Retina (tissue), 1 donor: ENCODE measurements at regions not wholly inside any gene's neighbourhood (a gene's known extent, or its start where the extent isn't known, plus 50 kb on each side); places are given as distances from the start of the nearest gene placed in this dataset.

ENCODE experiments used
- DNase-seq: peaks from one replicate; pipeline ENCODE4 v3.0.0-alpha.2; 2016

GRCh38 chr20:60815656-60816055 is 436.4 kb upstream of the CDH4 start:
- no peak for DNase-seq

GRCh38 chr20:60816901-60817300 is 435.2 kb upstream of the CDH4 start:
- no peak for DNase-seq

- no peak for DNase-seq
Observed at GRCh38 chr20:60817891-60818290, 434.2 kb upstream of the CDH4 start.

DNA sequence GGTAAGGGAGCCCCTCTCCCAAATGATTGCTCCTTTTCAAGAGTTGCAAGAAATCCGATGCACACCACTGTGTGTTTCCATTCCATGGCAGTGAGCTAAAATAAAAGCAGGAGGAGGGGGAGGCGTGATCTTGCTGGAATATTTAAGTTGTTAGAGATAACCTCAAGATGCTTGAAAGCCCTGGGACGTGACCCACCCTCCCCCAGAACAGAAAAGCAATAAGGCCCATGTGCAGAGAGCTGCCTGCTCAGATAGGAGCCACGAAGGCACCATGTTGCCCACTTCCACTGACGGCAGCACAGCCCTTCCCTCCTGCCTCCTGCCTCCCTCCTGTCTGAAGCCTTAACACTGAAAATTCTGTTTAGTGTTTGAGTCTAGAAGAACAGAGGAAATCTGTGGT is 432.6 kb upstream of the CDH4 start:
- no peak for DNase-seq

DNA sequence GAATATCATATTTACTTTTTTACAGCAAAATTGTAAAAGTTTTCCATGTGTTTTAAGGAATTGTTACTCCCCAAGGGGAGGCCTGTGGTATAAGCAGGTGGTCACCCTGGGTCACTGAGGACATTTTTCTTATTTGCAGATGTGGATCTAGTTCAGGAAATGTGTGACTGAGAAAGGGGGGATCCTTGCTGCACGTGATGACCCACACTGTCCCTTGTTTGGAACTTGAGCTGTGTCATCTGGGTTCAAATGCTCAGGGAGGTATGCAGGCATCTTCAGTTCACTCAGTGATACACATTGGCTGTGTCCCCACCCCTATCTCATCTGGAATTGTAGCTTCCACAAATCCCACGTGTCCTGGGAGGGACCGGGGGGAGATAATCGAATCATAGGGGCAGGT is 431.9 kb upstream of the CDH4 start:
- DNase-seq = no peak

- no peak for DNase-seq
Observed at GRCh38 chr20:60820918-60821317, 431.1 kb upstream of the CDH4 start.

- DNase-seq = no peak
Observed at GRCh38 chr20:60822699-60823607, 429.1 kb upstream of the CDH4 start.

DNA sequence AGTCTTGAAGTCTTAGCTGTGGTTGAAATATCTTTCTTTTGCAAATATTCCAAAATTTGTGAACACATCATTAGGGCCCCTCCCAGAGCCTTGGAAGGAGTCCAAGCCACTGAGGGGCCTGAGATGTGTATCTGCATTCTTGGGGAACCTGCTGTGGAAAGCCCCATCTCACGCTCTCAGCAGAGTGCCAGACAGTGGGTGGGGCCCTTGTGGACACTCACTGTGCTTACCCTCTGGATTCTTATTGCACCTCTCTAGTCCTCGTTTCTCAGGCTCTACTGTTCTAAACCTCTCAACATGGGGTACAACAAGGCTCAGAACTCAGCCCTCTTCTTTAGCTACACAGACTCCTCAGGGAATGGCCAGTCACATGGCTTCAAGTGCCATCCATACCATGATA is 416.2 kb upstream of the CDH4 start:
- DNase-seq = no peak

DNA sequence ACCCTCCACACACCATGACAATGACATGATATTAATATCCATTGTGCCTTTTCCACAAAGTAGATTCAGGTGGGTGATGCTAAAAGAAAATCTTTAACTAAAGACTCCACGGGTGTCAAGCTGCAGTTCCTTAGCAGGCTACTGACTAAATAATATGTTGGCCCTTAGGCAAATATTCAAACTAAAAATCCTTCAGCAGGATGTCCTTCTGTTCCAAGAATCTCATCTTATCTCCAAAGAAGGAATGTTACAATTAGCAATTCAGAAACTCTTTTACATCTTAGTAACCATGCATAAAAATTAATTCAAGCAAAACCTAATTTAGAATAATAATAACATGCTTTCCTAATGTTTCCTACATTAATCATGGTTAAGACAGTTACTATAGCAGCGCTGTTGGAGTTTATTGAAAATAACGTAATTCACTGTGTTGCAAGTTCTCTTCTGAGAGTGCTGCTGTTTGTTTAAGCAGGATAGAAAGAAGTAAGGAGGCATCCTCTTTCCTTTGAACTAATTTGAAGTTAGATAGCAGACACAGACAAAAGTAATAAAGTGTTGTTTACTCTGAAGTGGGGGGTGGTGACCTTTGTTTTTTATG is 414.8 kb upstream of the CDH4 start:
- no peak for DNase-seq

DNA sequence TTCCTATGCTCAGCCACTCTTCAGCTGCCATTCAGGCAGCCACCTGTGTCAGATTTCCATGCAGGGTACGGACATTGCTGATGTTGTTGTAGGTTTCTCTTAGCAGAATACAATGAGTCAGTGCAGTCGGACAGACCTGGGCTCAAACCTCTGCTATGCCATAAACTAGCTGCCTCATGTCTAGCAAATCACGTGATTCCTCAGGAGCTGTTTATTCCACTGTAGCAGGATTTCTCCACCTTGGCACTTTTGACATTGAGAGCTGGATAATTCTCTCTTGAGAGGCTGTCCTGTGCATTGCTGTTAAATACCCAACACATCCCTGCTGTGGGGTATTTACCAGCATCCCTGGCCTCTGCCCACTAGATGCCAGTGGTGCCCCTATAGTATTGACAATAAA is 413.8 kb upstream of the CDH4 start:
- no peak for DNase-seq

DNA sequence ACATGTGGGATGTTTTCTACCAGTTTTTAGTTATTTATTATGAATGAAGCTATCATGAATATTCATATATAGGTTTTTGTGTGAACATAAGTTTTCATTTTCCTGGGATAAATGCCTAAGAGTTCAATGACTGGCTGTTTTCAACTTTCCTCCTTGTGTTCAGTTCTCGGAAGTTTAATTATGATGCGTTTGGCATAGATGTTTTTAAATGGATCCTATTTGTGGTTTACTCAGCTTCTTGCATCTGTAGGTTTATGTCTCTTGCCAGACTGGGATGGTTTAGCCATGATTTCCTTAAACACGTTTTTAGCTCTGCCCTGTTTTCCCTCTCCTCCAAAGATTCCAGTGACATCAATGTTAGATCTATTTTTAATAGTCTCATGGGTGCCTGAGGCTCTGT is 411.1 kb upstream of the CDH4 start:
- DNase-seq = no peak

DNA sequence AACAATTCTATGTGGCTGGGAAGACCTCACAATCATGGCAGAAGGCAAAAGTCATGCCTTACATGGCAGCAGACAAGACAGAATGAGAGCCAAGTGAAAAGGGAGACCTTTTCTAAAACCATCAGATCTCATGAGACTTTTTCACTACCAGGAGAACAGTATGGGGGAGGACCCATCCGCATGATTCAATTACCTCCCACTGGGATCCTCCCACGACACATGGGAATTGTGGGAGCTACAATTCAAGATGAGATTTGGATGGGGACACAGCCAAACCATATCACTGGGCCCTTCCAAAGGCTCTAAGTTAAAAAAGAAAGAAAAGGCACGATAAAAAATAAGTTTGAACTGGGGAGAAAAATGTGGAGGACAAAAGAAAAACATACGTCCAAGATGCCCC is 406.9 kb upstream of the CDH4 start:
- no peak for DNase-seq

DNA sequence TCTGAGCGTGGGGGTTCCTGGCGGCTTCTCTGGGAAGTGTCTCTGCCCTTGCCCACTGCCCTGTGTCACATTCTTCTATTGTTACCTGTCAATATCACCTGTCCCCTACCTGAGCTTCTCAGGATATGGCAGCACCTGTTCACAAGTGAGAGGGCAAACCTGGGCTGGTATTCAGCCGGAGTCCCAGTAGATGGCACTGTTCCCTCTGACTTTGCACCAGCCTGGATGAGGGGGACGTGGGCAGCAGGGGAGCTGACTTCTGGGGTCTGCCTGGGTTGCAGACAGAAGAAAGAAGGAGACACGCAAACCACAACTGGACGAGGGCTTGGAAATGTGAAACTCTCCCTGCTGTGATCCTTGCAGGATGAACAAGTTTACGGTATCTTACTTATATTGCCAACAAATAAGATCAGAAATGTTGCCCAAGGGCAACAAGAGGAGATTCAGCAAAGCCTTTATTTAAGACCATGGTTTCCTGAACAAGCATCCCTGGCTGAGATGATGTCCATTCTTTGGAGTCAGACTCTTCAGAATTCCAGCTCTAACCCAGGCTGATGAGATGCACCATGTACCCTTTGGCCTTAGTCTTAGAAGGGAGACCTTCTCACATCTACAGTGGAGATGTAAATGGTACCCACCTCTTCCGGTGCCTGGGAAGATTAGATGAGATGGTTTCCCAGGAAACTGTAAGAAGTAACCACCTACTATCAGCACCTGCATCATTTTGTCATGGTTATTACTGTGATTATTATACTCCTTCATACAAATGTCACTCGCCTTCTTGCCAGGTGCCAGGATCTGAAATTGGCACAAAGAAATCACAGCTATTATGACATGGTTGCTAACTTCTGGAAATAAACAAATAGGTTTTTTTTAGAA is 400.0 kb upstream of the CDH4 start:
- DNase-seq = peak; percentile 64

DNA sequence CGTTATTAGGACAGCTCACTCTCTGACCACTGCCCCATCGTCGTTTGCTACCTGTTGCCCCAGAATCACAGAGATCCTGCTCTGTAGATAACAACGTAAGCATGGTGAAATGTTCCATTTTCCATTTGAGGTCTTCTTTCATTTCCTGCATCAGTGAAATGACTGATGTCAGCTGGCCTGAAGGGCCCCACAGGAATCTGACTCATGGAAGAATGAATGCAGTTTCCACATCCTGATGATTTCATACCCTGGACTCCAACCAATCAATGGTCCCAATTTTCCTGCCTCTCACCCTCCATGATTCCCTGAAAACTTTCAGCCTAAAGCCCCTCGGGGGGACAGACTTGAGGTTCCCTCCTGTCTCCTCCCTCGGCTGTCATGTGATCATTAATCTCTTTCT is 394.4 kb upstream of the CDH4 start:
- no peak for DNase-seq

DNA sequence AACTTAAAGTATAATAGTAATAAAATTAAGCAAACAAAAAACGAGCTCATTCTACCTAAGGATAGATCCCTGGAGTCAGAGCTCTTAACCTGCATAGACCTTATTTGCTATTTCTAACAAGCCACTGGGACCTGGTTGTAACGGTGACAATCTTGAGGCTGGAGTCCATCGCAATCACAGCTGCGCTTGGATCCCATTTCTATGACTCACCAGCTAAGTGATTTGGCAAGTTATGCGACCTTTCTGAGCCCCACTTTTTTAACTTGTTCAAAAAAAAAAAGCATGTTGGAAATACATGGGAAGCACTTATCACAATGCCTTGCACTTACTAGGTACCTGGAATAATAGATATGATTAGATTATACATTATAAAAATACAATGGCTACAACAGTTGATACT is 389.5 kb upstream of the CDH4 start:
- DNase-seq = no peak

DNA sequence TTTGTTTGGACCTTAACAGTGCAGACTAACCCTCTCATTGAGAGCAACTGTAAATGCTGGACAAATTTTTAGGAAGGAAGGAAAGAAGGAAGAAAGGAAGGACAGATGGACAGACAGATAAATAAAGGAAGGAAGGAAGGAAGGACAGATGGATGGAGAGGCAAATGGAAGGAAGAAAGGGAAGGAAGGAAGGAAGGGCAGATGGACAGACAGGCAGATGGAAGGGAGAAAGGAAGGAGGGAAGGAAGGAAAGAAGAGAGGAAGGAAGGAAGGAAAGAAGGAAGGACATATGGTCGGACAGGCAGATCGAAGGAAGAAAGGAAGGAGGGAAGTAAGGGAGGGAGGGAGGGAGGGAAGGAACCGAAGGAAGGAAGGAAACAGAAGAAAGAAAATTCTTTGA is 388.5 kb upstream of the CDH4 start:
- no peak for DNase-seq

- DNase-seq = no peak
Observed at GRCh38 chr20:60867589-60867988, 384.5 kb upstream of the CDH4 start.

DNA sequence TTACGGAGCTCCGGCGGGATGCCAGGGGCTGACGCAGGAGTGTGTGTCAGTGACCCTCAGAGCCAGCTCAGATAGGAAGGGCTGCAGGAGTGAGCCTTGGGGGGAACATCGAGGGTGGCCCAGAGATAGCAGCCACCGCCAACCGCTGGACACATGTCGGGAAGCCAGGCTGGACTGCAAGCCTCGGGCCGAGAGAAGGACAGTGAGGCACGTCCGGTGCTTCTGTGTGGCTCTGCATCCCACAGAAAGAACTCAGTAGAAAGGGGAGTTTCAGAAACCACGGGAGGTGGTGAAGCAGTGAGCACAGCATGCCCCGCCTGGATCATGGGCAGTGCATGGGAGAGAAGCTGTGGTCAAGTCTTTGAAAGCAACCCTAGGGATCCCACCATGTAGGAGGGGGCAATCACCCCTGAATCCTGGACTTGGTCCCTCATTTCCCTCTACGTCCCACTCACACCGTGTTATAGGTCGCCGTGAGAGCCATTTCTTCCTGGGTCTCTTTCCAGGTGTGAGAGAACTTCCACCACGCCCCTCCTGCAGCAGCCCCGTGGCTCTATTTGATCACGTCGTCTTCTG is 383.7 kb upstream of the CDH4 start:
- DNase-seq = no peak

DNA sequence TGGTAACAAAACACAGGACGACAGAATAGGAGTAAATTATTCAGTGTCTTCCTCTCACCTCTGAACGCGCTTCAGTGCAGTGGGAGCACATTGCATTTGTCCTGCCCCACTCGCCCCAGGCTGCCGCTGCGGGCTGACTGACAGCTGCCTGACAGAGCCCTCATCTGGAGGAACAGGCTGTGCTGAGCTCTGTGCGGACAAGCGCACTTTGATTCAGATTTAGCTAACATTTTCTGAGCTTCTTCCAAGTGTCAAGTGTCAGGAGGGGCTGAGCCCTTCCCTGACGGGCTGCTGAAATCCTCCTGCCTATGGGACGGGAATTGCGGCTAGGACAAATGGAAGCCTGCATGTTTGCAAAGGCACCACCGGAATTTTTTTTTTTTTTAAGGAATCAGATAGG is 383.0 kb upstream of the CDH4 start:
- peak; percentile 39 for DNase-seq

DNA sequence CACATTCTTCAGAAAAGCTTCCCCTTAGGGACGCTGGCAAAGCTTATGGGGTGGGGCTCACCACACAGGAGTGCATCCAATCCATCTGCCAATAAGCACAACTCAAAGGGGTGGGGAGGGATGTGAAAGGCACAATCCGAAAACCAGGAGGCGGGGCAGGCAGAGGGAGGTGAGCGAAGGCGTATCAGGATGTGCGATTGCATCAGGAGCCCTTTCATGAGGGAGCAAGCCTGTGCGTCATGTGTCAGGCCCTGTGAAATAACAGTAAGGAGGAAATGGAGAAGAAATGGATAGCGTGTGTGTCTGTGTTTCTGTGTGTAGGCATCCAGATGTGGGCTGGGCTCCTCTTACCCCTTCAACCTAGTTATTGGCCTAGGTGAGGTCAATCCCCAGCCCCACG is 382.4 kb upstream of the CDH4 start:
- DNase-seq = no peak

GRCh38 chr20:60870040-60870439 is 382.0 kb upstream of the CDH4 start:
- no peak for DNase-seq

- no peak for DNase-seq
Observed at GRCh38 chr20:60872224-60872623, 379.8 kb upstream of the CDH4 start.
